Endothelial cell of umbilical vein (primary cell): ENCODE measurements at regions not wholly inside any gene's neighbourhood (a gene's known extent, or its start where the extent isn't known, plus 50 kb on each side); places are given as distances from the start of the nearest gene placed in this dataset.

Source experiments
- BruUV-seq: library from RNA; stranded (reverse); fragments of 400-500 nt; replicated peaks from 2 replicates; lab custom pipeline; 2021; lab: Mats Ljungman, UMichigan
- CTCF ChIA-PET: fragments of 300-600, 350-600 bp; sonication (Branson Sonifier 250); formaldehyde crosslinking; loops from one replicate; lab custom pipeline; 2021; ENCODE audit warnings: antibody characterized with exemption, inconsistent platforms; lab: Charles Lee
- POLR2A ChIA-PET: fragments of 300-600, 350-600 bp; sonication (Branson Sonifier 250); formaldehyde crosslinking; loops from one replicate; lab custom pipeline; 2021; ENCODE audit warnings: antibody characterized with exemption, inconsistent platforms; lab: Charles Lee
- DNase-seq: peaks from one replicate; pipeline ENCODE4 v3.0.0-alpha.2; 2011; ENCODE audit warnings: low read depth, low spot score
- FAIRE-seq: peaks from 2 replicates; lab custom pipeline; 2011; peaks lifted over from hg19 to GRCh38; lab: Jason Lieb, UNC
- H2AFZ ChIP-seq: 2 replicates; pipeline ENCODE4 v1.6.0; 2012; ENCODE audit warnings: low read depth, low read length, control low read depth, inconsistent platforms
- H3K27ac ChIP-seq: 2 replicates; pipeline ENCODE4 v1.5.1; 2011; ENCODE audit warnings: low read depth, mild to moderate bottlenecking, control low read depth, low read length, moderate library complexity; ENCODE audit not compliant: insufficient read depth
- H3K27me3 ChIP-seq, 2 experiments: 2 replicates each; pipeline versions ENCODE4 v1.6.0 to v1.6.1; 2011; ENCODE audit warnings: low read length in 2 of 2, mixed read lengths in 1 of 2; ENCODE audit not compliant: control insufficient read depth in 2 of 2, insufficient read depth in 2 of 2
- H3K36me3 ChIP-seq, 2 experiments: 2 replicates in 1 of 2; 3 replicates in 1 of 2; pipeline ENCODE4 v1.5.1; 2011; ENCODE audit warnings: low read length in 2 of 2, mild to moderate bottlenecking in 1 of 2, moderate library complexity in 1 of 2; ENCODE audit not compliant: control insufficient read depth in 2 of 2, insufficient read depth in 2 of 2; ENCODE audit errors: extremely low read depth in 1 of 2
- H3K4me1 ChIP-seq: 3 replicates; pipeline ENCODE4 v1.5.1; 2011; ENCODE audit warnings: mild to moderate bottlenecking, low read length; ENCODE audit not compliant: control insufficient read depth, insufficient read depth; ENCODE audit errors: extremely low read depth
- H3K4me2 ChIP-seq: 2 replicates; pipeline ENCODE4 v1.6.1; 2011; ENCODE audit warnings: low read length, control low read depth, mixed read lengths; ENCODE audit not compliant: insufficient read depth
- H3K4me3 ChIP-seq, 3 experiments: fragments of 200-600 bp in 1 of 3; sonication (generic), shearing (Covaris generic) in 1 of 3; replicated peaks in 1 of 3; 2 replicates each; pipeline ENCODE4 v1.5.1; 2011 to 2016; ENCODE audit warnings: control low read depth in 3 of 3, low read length in 3 of 3, mild to moderate bottlenecking in 2 of 3, inconsistent platforms in 1 of 3, low read depth in 1 of 3, moderate library complexity in 1 of 3; ENCODE audit not compliant: insufficient read depth in 1 of 3
- H3K79me2 ChIP-seq: 2 replicates; pipeline ENCODE4 v1.6.0; 2012; ENCODE audit warnings: low read length, inconsistent platforms; ENCODE audit not compliant: control insufficient read depth, insufficient read depth
- H3K9ac ChIP-seq: replicated peaks from 2 replicates; pipeline ENCODE3; 2011; ENCODE audit warnings: low read length, control low read depth; ENCODE audit not compliant: insufficient read depth; ENCODE audit errors: extremely low read depth
- H3K9me1 ChIP-seq: replicated peaks from 3 replicates; pipeline ENCODE4 v1.6.0; 2011; ENCODE audit warnings: mild to moderate bottlenecking, low read length; ENCODE audit not compliant: control insufficient read depth, insufficient read depth; ENCODE audit errors: extremely low read depth
- H3K9me3 ChIP-seq: replicated peaks from 2 replicates; pipeline ENCODE4 v1.5.1; 2012; ENCODE audit warnings: low read length, inconsistent platforms; ENCODE audit not compliant: control insufficient read depth, insufficient read depth
- H4K20me1 ChIP-seq: replicated peaks from 2 replicates; pipeline ENCODE3; 2011; ENCODE audit warnings: mild to moderate bottlenecking, low read length; ENCODE audit not compliant: control insufficient read depth, insufficient read depth; ENCODE audit errors: extremely low read depth
- CTCF ChIP-seq, 2 donors: IDR thresholded peaks; 1 replicate in 1 of 2; 2 replicates in 1 of 2; pipeline ENCODE4 v1.5.1; 2011; ENCODE audit warnings: low read length in 2 of 2, mild to moderate bottlenecking in 2 of 2, moderate library complexity in 2 of 2, control low read depth in 1 of 2, inconsistent platforms in 1 of 2, low read depth in 1 of 2; ENCODE audit not compliant: insufficient read depth in 1 of 2; ENCODE audit errors: extremely low read depth in 1 of 2
- EZH2 ChIP-seq: IDR thresholded peaks from 2 replicates; pipeline ENCODE4 v1.6.1; 2012; ENCODE audit warnings: borderline replicate concordance, low read depth, mild to moderate bottlenecking, moderate library complexity, low read length, inconsistent platforms; ENCODE audit not compliant: severe bottlenecking
- FOS ChIP-seq: IDR thresholded peaks from 2 replicates; pipeline ENCODE4 v1.6.1; 2011; ENCODE audit warnings: mild to moderate bottlenecking, low read length, moderate library complexity, borderline replicate concordance; ENCODE audit not compliant: insufficient read depth
- GATA2 ChIP-seq: IDR thresholded peaks from 2 replicates; pipeline ENCODE4 v1.7.0; 2011; ENCODE audit warnings: low read depth, mild to moderate bottlenecking, moderate library complexity, mixed read lengths, low read length; ENCODE audit not compliant: insufficient read length, insufficient read depth
- JUN ChIP-seq: IDR thresholded peaks from 2 replicates; pipeline ENCODE4 v1.6.1; 2011; ENCODE audit warnings: borderline replicate concordance, low read depth; ENCODE audit not compliant: insufficient read length, insufficient read depth
- MAX ChIP-seq: IDR thresholded peaks from 2 replicates; pipeline ENCODE4 v1.6.1; 2011; ENCODE audit not compliant: insufficient read depth, insufficient read length
- MYC ChIP-seq: IDR thresholded peaks from one replicate; pipeline ENCODE4 v1.6.1; 2011; ENCODE audit warnings: mild to moderate bottlenecking, low read depth, low read length
- POLR2A ChIP-seq: IDR thresholded peaks from 2 replicates; pipeline ENCODE4 v1.6.1; 2012; ENCODE audit warnings: low read depth, mild to moderate bottlenecking, control low read depth, low read length
- POLR2AphosphoS5 ChIP-seq: IDR thresholded peaks from 2 replicates; pipeline ENCODE4 v1.6.1; 2012; ENCODE audit warnings: low read depth, mild to moderate bottlenecking, control low read depth, low read length, moderate library complexity; ENCODE audit not compliant: insufficient read depth
- dilution Hi-C: fragments of 300-500 bp; cut with MboI; formaldehyde crosslinking; loops from one replicate; pipeline ENCODE4 v1.15.0; 2019; ENCODE audit warnings: low sequenced_read_pairs; ENCODE audit not compliant: extremely low pct_ligation_motif_present
- intact Hi-C: fragments of 100-400 bp; cut with micrococcal nuclease; formaldehyde crosslinking; loops from one replicate; pipeline ENCODE4 v1.10.0; 2022

- Histone ChIP-seq H2AFZ (no peak overlapping the region), H3K9me3 (no peaks in the 10 kb centered on the region), H3K4me3 (no peak overlapping the region), H3K4me1 (no peaks in the 10 kb centered on the region), H3K27me3 (no peaks in the 10 kb centered on the region), H3K9me1 (no peaks in the 10 kb centered on the region), H3K79me2 (no peaks in the 10 kb centered on the region), H3K36me3 (no peaks in the 10 kb centered on the region), H4K20me1 (no peaks in the 10 kb centered on the region), H3K9ac (no peak overlapping the region), H3K27ac (no peak overlapping the region), H3K4me2 (no peak overlapping the region)
- intact Hi-C loops: no loop called here
- ChIA-PET POLR2A (no interaction called here), CTCF (no interaction called here)
- DNase-seq: no peak
- no TSS peak for BruUV-seq
- no peak for FAIRE-seq
- no peak for TF ChIP-seq EZH2
- TF ChIP-seq MYC: no peak
- TF ChIP-seq POLR2AphosphoS5: no peak
- TF ChIP-seq MAX: no peak
- TF ChIP-seq POLR2A: no peak
- no peak for TF ChIP-seq JUN
- no peak for TF ChIP-seq GATA2
- TF ChIP-seq FOS: no peak
- TF ChIP-seq CTCF (IDR thresholded peaks at IDR 0.05; ENCODE audit: extremely low read depth in 1 of 2, insufficient read depth in 1 of 2, low read depth in 1 of 2, low read length in 2 of 2): no peak
- dilution Hi-C loops: no loop called here
These were observed 303.7 kb upstream of the TNRC6C start for GRCh38 chr17:77654850-77655249.
